Naive B cell (primary cell): ENCODE measurements at regions not wholly inside any gene's neighbourhood (a gene's known extent, or its start where the extent isn't known, plus 50 kb on each side); places are given as distances from the start of the nearest gene placed in this dataset.
"Not testable (repeated sequence)": the region's sequence is repeated elsewhere in the genome, so short reads cannot be mapped to it uniquely, and the experiment has no call there.

Experiments
- ATAC-seq, 2 donors: fragments of 150-1000 bp; cut with Tn5 transposase; 2 replicates each; pipeline ENCODE4 v1.10.0; 2021; ENCODE audit warnings: low read depth in 2 of 2, mild to moderate bottlenecking in 2 of 2, moderate library complexity in 2 of 2
- DNase-seq: peaks from one replicate; pipeline ENCODE4 v3.0.0; 2022
- H3K27ac Mint-ChIP-seq, 6 donors: one replicate each; pipeline ENCODE4 v1.8.0; 2020 to 2022; ENCODE audit warnings: mild to moderate bottlenecking in 6 of 6, mixed read lengths in 6 of 6, moderate library complexity in 5 of 6, inconsistent platforms in 2 of 6
- H3K27me3 Mint-ChIP-seq, 3 donors: one replicate each; pipeline ENCODE4 v1.8.0; 2021 to 2022; ENCODE audit warnings: mixed read lengths in 3 of 3, mild to moderate bottlenecking in 1 of 3
- H3K36me3 Mint-ChIP-seq, 2 donors: one replicate each; pipeline ENCODE4 v1.8.0; 2020 to 2022; ENCODE audit warnings: mixed read lengths in 2 of 2, inconsistent platforms in 1 of 2, mild to moderate bottlenecking in 1 of 2
- H3K4me1 Mint-ChIP-seq, 3 donors: one replicate each; pipeline ENCODE4 v1.8.0; 2020 to 2022; ENCODE audit warnings: mixed read lengths in 3 of 3, inconsistent platforms in 1 of 3, mild to moderate bottlenecking in 1 of 3, moderate library complexity in 1 of 3
- H3K4me3 Mint-ChIP-seq, 8 donors: one replicate each; pipeline ENCODE4 v1.8.0; 2020 to 2022; ENCODE audit warnings: mild to moderate bottlenecking in 8 of 8, mixed read lengths in 8 of 8, moderate library complexity in 8 of 8, inconsistent platforms in 2 of 8
- H3K9me3 Mint-ChIP-seq, 7 donors: one replicate each; pipeline ENCODE4 v1.8.0; 2020 to 2022; ENCODE audit warnings: mixed read lengths in 7 of 7, mild to moderate bottlenecking in 5 of 7, inconsistent platforms in 2 of 7, moderate library complexity in 1 of 7

DNA sequence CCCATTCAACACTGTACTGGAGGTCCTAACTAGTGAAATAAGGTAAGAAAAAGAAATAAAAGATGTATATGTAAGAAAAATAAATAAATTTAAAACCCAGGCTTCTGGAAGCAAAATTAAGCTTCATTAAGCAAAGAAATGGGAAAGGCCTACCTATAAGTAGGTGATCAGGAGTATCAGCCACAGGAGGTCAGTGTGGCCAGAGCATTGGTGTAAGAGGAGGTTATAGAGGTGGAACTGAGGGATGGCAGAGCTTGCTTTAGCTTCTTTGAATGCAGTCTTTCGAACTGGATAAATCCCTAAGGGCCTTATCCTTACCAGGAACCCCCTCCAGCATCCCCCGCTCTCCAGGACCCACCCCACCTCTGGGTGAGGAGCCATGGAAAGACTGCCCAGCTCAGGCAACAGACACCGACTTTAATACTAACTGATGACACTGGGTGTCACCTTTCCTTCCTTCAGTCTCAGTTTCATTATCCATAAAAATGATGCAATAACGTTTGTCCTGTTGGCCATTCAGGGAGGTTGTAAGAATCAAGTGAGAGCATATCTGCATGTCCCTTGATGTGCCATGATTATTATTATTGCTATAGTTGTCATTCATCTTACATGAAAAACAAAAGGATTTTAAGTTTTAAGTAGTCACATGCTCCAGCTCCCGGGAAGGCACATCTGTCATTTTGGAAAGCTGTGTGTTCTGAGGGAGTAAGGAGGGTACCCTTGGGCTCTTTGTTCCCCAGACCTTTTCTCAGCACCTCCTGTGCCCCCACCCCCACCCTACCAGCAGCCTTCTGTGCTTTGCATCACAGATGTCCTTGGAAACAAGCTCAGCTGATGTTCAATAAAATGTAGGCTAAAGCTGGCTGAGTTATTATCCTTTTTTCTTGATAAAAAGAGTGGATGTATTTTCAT is 50.8 kb upstream of the CTNNA1 start:
- no peaks in the 10 kb centered on the region for H3K4me1 Mint-ChIP-seq
- H3K36me3 Mint-ChIP-seq, result no peaks in the 10 kb centered on the region
- no peak overlapping the region for H3K27ac Mint-ChIP-seq
- no peak overlapping the region for H3K4me3 Mint-ChIP-seq
- no peak for ATAC-seq
- peaks cover 45 to 51% (median 47%) of the 10 kb centered on the region in 3 donors for H3K27me3 Mint-ChIP-seq
- DNase-seq, result no peak
- H3K9me3 Mint-ChIP-seq, result peaks cover 0 to 4% (median 0%) of the 10 kb centered on the region in 7 donors

DNA sequence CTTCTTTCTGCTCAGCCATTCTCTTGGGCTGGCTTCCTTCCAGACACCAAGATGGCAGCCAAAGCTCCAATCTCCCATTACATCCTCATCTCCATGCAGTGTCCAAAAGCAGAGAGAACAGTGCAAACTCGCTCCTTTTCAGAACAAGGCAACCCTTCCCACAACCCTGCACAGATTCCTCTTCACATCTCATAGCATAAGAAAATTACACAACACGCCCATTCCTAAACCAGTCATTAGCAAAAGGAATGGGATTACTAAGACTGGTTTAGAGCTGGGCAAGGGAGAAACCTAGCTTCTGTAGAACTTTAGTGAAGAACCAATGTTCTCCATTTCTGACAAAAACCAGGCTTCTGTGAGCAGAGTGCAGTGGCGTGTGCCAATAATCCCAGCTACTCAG is 51.5 kb upstream of the CTNNA1 start:
- DNase-seq (no peak), ATAC-seq (no peak)
- Mint-ChIP-seq H3K36me3 (no peaks in the 10 kb centered on the region), H3K27me3 (peaks cover 44 to 50% (median 46%) of the 10 kb centered on the region in 3 donors), H3K9me3 (peaks cover 0 to 2% (median 0%) of the 10 kb centered on the region in 7 donors), H3K4me1 (no peaks in the 10 kb centered on the region), H3K4me3 (no peak overlapping the region), H3K27ac (no peak overlapping the region)

DNA sequence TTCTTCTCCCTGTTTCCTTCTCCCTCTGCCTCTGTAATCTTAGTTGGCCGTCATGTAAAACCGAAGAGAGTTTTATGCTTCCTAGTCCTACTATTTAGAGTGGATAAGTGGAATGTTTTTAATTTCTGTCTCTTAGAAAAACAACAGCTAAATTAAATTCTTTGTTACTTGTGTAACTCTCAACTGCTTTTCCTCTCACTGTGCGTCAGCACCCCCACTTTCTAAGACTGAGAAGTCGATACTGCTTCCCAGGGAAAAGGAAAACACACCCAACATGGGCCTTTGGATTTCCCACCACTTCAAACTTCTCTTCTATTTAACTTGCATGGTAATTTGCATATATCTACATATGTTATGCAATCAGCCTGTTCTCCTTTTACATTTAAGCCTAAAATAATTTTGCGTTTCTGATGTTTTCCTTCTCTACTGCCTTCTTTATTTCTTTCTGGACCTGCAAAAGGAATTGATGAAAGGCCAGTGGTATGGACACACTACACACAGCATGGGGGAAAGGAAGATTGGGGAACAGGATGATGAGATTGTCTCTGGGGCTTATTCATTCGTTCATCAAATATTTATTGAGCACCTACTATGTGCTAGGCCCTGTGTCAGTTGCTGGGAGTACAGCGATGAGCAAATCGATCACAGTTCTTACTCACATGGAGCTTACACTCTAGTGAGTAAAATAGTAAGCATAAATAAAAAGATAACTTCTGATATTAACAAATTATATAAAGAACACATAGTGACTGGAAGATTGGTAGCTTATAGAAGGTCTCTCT is 52.5 kb upstream of the CTNNA1 start:
- H3K27ac Mint-ChIP-seq, result peak overlapping the region in 2 of 6 donors; percentile 19
- H3K36me3 Mint-ChIP-seq, result no peaks in the 10 kb centered on the region
- no peaks in the 10 kb centered on the region for H3K4me1 Mint-ChIP-seq
- H3K4me3 Mint-ChIP-seq, result no peak overlapping the region
- DNase-seq, result no peak
- peaks cover 40 to 43% (median 43%) of the 10 kb centered on the region in 3 donors for H3K27me3 Mint-ChIP-seq
- no peak for ATAC-seq
- peaks cover 0 to 2% (median 0%) of the 10 kb centered on the region in 7 donors for H3K9me3 Mint-ChIP-seq

- Mint-ChIP-seq H3K4me3 (no peak overlapping the region), H3K27ac (peak overlapping the region in 1 of 6 donors; percentile 85), H3K27me3 (peaks cover 32 to 52% (median 43%) of the 10 kb centered on the region in 3 donors), H3K4me1 (no peaks in the 10 kb centered on the region), H3K36me3 (no peaks in the 10 kb centered on the region), H3K9me3 (peaks cover 0 to 2% (median 0%) of the 10 kb centered on the region in 7 donors)
- DNase-seq, result no peak
- ATAC-seq, result no peak
These were observed 53.7 kb upstream of the CTNNA1 start for GRCh38 chr5:138699482-138699881.

DNA sequence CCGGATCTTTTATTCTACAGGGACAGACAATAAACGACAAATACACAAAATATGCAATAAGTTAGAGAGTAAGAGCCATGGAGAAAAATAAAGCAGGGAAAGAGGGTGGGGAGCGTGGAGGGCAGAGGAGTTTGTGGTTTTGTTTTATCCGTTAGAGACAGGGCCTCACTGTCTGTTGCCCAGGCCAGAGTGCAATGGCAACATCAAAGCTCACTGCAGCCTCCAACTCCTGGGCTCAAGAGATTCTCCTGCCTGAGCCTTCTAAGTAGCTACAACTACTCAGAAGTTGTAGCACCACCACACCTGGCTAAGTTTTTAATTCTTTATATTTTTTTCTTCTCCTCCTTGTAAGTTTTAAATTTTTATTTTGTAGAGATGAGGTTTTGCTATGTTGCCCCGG is 54.5 kb upstream of the CTNNA1 start:
- Mint-ChIP-seq H3K27ac (no peak overlapping the region), H3K36me3 (no peaks in the 10 kb centered on the region), H3K4me1 (no peaks in the 10 kb centered on the region), H3K27me3 (peaks cover 38 to 57% (median 48%) of the 10 kb centered on the region in 3 donors), H3K9me3 (peaks cover 0 to 2% (median 0%) of the 10 kb centered on the region in 7 donors), H3K4me3 (no peak overlapping the region)
- DNase-seq (no peak), ATAC-seq (no peak)

DNA sequence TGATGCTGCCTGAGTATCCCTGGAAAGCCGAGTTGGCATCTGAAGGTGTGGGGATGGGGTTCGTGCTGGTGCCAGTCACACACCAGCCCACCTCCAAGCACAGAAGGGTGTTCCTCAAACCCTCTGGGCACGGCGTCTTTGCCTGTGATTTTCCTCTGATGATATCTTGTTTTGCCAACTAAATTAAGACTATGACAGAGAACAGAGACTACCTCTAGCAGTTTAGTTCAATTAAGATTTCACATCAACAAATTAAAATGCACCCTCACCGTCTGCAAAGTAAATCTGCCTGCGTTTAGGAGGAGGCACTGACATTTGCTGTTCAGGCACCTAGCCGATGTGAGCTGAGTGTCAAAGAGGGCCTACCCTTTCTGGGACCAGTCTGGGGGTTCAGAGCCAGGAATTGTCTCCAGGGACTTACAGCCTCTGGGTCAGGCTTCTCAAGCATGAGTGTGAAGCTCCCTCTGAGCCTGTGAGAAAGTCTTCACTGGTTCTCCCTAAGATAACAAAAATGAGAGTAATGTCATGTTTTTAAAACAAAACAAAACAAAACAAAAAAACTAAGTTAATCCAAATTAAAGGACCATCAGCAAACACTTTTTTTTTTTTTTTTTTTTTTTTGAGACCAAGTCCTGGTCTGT is 55.4 kb upstream of the CTNNA1 start:
- H3K27ac Mint-ChIP-seq, result no peak overlapping the region
- no peaks in the 10 kb centered on the region for H3K36me3 Mint-ChIP-seq
- no peaks in the 10 kb centered on the region for H3K4me1 Mint-ChIP-seq
- H3K4me3 Mint-ChIP-seq, result peak overlapping the region in 1 of 8 donors; percentile 18
- H3K27me3 Mint-ChIP-seq, result peaks cover 31 to 53% (median 45%) of the 10 kb centered on the region in 3 donors
- DNase-seq (no peak), ATAC-seq (no peak)
- H3K9me3 Mint-ChIP-seq, result peaks cover 0 to 2% (median 0%) of the 10 kb centered on the region in 7 donors

- H3K27me3 Mint-ChIP-seq, result peaks cover 23 to 51% (median 46%) of the 10 kb centered on the region in 3 donors
- H3K36me3 Mint-ChIP-seq, result no peaks in the 10 kb centered on the region
- no peak overlapping the region for H3K4me3 Mint-ChIP-seq
- H3K27ac Mint-ChIP-seq, result no peak overlapping the region
- DNase-seq, result no peak
- H3K9me3 Mint-ChIP-seq, result peaks cover 0 to 2% (median 0%) of the 10 kb centered on the region in 7 donors
- ATAC-seq, result no peak
- no peaks in the 10 kb centered on the region for H3K4me1 Mint-ChIP-seq
These were observed 56.7 kb upstream of the CTNNA1 start for GRCh38 chr5:138696501-138696900.

DNA sequence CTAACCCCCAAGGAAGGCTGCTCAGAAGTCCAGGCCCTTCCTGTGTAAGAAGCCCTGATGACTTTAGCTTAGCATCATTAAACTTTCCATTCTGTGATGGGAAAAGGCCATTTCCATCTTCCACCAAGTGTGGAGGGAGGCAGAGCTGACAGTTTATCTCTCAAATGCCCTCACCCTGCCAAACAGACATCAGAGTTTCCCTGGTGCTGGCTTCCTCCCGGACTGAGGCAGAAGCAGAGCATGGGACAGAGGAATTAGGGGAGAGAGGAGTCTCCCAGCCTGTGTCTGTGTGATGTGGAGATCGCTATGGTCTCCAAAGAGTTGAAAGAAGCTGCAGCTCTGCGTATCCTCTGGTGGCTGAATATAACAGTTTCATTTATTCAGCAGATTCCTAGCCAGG is 57.4 kb upstream of the CTNNA1 start:
- Mint-ChIP-seq H3K27me3 (peaks cover 22 to 46% (median 42%) of the 10 kb centered on the region in 3 donors), H3K4me1 (no peaks in the 10 kb centered on the region), H3K9me3 (peaks cover 0 to 2% (median 0%) of the 10 kb centered on the region in 7 donors), H3K4me3 (no peak overlapping the region), H3K36me3 (no peaks in the 10 kb centered on the region), H3K27ac (no peak overlapping the region)
- no peak for DNase-seq
- no peak for ATAC-seq

GRCh38 chr5:138694146-138694545 is 59.1 kb upstream of the CTNNA1 start:
- H3K27ac Mint-ChIP-seq, result no peak overlapping the region
- no peaks in the 10 kb centered on the region for H3K4me1 Mint-ChIP-seq

GRCh38 chr5:138692370-138692769 is 60.9 kb upstream of the CTNNA1 start:
- H3K4me3 Mint-ChIP-seq, result no peak overlapping the region
- H3K9me3 Mint-ChIP-seq, result peaks cover 0 to 19% (median 4%) of the 10 kb centered on the region in 7 donors

More at GRCh38 chr5:138694146-138694545, 59.1 kb upstream of the CTNNA1 start:
- Mint-ChIP-seq H3K27me3 (peaks cover 16 to 39% (median 32%) of the 10 kb centered on the region in 3 donors), H3K9me3 (peaks cover 0 to 6% (median 3%) of the 10 kb centered on the region in 7 donors), H3K4me3 (no peak overlapping the region), H3K36me3 (no peaks in the 10 kb centered on the region)
- ATAC-seq, result no peak
- DNase-seq, result no peak

DNA sequence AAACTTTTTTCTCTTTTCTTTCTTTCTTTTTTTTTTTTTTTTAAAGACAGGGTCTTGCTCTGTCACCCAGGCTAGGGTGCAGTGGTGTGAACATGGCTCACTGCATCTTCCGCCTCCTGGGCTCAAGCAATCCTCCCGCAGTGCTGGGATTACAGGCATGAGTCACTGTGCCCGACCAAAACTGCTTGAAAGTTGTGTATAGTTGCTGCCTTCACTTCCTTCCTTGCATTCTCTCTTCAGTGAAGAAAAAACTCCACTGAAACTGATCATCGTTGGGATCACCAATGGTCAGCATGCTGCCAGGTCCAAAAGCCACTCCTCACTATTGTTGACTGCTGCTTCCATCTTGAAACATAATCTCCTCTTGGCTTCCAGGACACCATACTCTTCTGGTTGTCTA is 66.6 kb upstream of the CTNNA1 start:
- Mint-ChIP-seq H3K9me3 (peaks cover 4 to 41% (median 17%) of the 10 kb centered on the region in 7 donors), H3K27me3 (peaks cover 19 to 49% (median 32%) of the 10 kb centered on the region in 3 donors), H3K36me3 (no peaks in the 10 kb centered on the region), H3K27ac (peak overlapping the region in 1 of 6 donors; percentile 5), H3K4me1 (no peaks in the 10 kb centered on the region), H3K4me3 (no peak overlapping the region)
- ATAC-seq (no peak), DNase-seq (no peak)

More at GRCh38 chr5:138692370-138692769, 60.9 kb upstream of the CTNNA1 start:
- ATAC-seq (no peak), DNase-seq (no peak)
- H3K36me3 Mint-ChIP-seq, result no peaks in the 10 kb centered on the region
- H3K27me3 Mint-ChIP-seq, result peaks cover 16 to 41% (median 36%) of the 10 kb centered on the region in 3 donors
- H3K4me1 Mint-ChIP-seq, result no peaks in the 10 kb centered on the region
- peak overlapping the region in 1 of 6 donors; percentile 5 for H3K27ac Mint-ChIP-seq

DNA sequence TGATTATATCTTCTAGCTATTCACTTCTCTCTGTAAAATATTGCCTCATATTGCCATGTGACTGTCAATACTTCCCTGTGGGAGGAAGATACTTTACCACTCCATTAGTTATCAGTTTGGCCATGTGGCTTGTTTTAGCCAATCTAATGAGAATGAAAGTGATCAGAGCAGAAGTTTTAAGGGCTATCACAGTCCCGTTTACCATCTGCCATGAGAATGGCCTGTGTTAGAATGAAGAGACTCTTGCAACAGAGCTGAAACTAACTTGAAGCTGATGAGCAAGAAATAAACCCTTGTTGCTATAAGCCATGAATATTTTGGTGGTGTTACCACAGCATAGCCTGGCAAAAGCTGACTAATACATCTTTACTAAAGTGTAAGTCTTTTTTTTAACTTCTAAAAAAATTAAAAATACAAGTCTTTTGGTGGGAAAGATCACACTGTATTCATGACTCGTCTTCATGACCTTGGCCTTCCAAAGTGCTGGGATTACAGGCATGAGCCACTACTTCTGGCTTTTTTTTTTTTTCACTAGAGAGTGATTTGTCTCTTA is 68.0 kb upstream of the CTNNA1 start:
- H3K4me3 Mint-ChIP-seq, result no peak overlapping the region

GRCh38 chr5:138682462-138682861 is 70.8 kb upstream of the CTNNA1 start:
- ATAC-seq, H3K4me3 Mint-ChIP-seq, H3K36me3 Mint-ChIP-seq, DNase-seq, H3K27ac Mint-ChIP-seq, H3K4me1 Mint-ChIP-seq: not testable (repeated sequence)
- H3K9me3 Mint-ChIP-seq, result peaks cover 7 to 37% (median 19%) of the 10 kb centered on the region in 7 donors
- H3K27me3 Mint-ChIP-seq, result peaks cover 11 to 44% (median 16%) of the 10 kb centered on the region in 3 donors

More for the DNA sequence above, 68.0 kb upstream of the CTNNA1 start:
- H3K27ac Mint-ChIP-seq, result no peak overlapping the region
- no peak for DNase-seq
- ATAC-seq, result no peak
- peaks cover 4 to 35% (median 17%) of the 10 kb centered on the region in 7 donors for H3K9me3 Mint-ChIP-seq
- no peaks in the 10 kb centered on the region for H3K36me3 Mint-ChIP-seq
- H3K4me1 Mint-ChIP-seq, result no peaks in the 10 kb centered on the region
- peaks cover 11 to 45% (median 23%) of the 10 kb centered on the region in 3 donors for H3K27me3 Mint-ChIP-seq
